GM21529 (cell line): ENCODE measurements at regions not wholly inside any gene's neighbourhood (a gene's known extent, or its start where the extent isn't known, plus 50 kb on each side); places are given as distances from the start of the nearest gene placed in this dataset.
"Not testable (repeated sequence)": the region's sequence is repeated elsewhere in the genome, so short reads cannot be mapped to it uniquely, and the experiment has no call there.

Source experiments
- ATAC-seq: cut with Tn5 transposase; IDR thresholded peaks from one replicate; pipeline ENCODE4 v1.9.1; 2021; ENCODE audit not compliant: unreplicated experiment

- ATAC-seq = no peak
Measured at GRCh38 chr6:139713424-139713823, 339.0 kb upstream of the CITED2 start.

- ATAC-seq = no peak
Measured at GRCh38 chr6:139712830-139713229, 338.4 kb upstream of the CITED2 start.

DNA sequence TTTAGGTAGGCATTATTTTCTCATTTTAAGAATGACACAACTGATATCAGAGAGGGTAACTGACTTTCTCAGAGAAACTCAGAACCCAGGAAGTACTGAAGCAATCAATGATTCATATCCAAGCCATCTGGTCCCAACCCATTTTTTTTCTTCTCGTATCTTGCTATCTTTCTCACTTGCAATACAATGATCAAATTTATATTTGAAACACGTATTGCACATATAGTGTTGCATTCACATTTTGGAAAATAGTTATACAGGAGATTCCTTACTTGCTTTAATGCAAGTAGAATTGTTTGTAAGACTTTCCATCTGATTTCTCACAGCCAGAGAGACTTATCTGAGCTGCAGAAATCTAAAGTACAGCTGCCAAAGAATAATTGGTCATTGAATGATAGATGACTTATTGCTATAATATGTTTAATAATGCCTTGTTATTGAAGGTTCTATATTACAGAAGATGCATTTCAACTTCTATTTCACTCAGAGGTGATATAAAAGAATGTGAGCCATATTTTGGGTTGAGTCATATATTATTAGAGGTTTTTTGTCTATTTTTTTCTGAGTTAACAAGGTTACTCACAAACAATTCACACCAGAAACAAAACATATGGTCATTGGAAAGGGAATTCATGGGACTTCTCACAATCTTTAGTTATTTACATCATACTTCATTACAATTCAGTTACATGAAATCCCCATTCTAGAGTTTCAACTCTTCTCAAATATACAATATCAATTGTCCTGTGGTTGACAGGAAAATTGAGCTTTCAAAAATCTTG lies 337.5 kb upstream of the CITED2 start:
- no peak for ATAC-seq

DNA sequence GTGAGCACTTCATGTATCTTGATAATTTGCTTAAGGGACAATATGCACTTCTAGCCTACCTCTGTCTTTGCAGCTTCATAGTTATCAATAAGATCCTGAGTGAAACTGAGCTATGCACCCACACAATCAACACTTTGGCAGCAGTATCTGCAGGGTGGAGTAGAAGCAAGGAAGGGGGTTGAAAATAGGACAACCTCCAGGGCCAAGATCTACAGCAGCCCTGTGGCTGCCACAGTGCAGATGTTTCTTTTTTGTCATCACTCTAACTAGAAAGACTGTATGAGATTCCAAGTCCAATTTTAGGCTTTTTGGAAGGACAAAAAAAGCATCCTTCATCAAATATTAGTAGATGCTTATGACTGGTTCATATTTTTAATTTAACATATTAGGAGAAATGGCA lies 336.1 kb upstream of the CITED2 start:
- ATAC-seq = no peak

DNA sequence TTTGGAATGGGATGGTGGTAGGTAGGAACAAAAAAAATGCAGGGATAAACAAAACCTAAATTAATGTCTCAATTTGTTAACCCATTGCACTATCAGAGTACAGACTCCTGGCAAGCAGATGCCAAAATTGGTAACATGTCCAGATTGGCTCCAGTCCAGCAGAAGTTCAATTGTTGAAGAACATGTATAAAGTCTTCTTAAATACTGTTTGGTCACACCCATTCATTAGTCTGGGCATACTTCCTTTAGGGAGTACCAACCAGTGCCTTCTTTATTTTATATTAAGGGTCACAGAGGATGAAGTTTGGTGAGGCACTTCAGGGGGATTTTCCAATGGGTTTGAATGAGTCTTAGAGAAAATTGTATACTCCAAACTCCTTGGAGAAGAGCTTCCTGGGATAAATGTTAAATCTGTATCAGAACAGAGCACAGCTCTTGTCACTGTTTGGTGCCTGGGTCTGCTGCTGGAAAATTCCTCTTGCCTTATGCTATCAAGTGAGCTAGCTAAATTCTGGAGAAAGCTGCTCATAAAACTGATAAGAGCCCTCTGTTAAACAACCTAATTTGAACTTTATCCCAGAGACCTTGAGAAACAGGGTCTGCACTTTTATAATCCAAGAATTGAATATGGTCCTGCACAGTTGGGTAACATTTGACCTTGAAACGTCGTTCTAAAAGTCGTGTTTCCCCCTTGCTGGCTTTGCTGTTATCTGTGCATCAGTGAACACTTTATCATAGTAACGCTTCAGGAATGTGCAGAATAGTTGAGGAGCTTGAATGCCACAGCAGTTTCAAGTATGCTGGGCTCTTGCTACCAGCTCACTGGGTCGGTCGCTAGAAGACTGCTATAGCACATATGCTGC lies 334.1 kb upstream of the CITED2 start:
- no peak for ATAC-seq

DNA sequence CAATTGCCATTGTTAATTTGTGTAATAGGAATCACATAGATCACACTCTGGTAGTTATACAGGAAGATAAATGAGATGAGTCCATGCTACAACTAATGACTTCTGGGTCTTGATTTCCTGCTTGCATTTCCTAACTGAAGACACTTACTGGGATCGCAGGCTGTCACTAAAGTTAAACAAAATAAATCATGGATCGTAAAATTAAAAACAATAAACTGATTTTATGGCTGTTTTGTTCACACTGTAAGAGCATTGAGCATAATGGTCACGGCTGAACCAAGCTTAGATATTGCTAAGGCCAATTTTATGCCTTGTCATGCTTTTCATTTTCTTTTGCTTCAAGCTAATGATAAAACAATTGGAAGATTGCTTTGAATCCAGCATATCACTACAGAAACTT lies 332.5 kb upstream of the CITED2 start:
- ATAC-seq = no peak

DNA sequence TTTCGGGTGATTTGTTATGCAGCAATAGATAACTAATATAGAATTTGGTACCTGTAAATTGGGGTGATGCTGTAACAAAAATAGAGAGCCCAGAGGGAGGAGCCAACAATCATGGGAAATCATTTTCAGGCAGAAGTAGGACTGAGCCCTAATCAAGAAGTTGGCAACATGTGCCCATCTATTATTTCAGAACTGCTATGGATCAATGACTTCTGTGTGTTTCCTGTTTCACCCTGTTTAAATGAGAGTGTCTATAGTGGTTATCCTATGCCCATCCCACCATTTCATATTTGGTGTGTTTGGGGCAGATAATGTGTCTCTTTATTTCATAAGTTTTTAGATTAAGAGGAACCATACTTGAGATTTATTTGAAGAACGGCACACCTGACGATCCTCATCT lies 330.8 kb upstream of the CITED2 start:
- ATAC-seq = no peak

GRCh38 chr6:139703780-139704179 lies 329.3 kb upstream of the CITED2 start:
- no peak for ATAC-seq

DNA sequence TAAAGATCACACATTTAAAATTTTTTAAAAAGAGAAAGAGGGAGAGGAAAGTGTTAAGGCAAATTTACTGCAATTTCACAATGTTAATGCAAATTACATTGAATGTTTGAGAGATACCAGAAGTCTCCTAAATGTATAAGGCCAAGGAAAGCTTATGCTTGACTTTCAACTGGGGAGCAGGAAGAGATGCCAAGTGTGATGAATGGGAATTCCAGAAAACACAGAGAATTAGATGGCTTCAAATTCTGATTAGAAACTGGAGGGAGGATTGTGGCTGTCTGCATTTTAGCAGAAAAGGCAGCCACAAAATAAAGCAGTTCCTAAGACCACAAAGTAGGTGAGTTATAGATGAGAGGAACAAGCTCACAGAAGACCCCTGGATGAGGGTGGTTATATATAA lies 328.3 kb upstream of the CITED2 start:
- no peak for ATAC-seq

- ATAC-seq = no peak
Measured at GRCh38 chr6:139701695-139702094, 327.2 kb upstream of the CITED2 start.

- ATAC-seq = no peak
Measured at GRCh38 chr6:139701003-139701402, 326.6 kb upstream of the CITED2 start.

DNA sequence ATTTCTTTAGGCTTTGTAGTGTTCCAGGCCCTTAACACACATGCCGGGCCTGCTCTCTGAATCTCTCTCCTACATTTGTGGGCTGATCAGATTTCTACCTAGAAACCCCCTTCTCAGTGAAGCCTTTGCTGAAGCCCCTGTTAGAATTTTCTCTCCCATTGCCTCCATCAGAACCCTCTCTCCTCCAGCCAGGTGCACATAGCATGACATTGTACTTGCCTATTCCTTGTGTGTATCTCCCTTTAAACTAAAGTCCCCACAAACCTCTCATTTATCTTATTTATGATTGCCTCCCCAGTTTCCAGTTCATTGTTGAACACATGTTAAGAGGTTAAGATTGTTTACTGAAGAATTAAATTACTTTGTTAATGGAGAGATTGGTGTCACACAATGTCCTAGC lies 325.5 kb upstream of the CITED2 start:
- ATAC-seq = no peak

DNA sequence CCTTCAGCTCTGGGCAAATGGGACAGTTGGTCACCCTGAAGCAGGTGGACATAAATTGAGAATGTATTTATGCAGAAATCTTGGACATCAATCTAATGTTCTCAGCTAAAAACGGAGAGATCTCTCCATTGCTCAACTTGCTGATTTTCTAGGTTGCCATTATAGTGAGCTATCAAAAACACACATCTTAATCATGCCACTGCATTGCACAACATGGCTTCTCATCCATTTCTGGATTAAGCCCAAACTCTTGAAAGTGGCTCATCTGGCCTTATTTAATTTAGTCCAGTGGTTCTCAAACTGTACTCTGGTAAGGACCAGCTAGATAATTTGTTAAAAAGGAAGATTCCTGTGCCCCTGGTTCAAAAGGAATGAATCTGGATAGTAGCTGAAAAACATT lies 324.9 kb upstream of the CITED2 start:
- no peak for ATAC-seq

DNA sequence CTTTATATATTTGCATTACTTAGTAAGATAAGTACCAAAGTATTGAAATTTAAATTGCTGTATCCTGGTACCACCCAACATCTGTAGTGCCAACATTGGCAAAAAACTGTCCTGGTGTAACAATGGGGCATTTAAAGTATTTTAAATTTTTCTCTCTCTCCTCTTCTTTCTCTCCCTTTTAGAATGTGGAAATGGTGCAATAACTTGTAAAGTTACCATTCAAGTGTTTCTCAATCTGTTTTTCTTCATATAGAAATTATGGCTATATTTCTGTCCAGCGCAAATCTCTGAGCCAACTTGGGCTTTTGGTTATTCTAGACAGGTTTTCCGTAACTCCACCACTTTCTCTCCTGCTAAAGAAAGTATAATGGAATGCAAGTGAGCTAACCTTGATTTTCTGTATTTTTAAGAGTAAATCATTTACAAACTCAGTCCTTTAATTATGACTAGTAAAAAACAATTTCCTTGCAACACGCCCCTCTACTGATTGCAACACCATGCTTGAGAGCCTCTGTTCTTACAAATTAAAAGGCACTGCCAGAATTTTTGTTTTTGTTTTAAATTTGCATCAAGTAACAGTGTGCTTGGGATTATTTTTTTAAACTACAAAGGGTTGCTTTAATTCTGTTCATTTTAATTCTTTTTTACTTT lies 324.2 kb upstream of the CITED2 start:
- ATAC-seq = no peak

- ATAC-seq = not testable (repeated sequence)
Measured at GRCh38 chr6:139697856-139698255, 323.4 kb upstream of the CITED2 start.

GRCh38 chr6:139696991-139697390 lies 322.5 kb upstream of the CITED2 start:
- ATAC-seq = not testable (repeated sequence)

DNA sequence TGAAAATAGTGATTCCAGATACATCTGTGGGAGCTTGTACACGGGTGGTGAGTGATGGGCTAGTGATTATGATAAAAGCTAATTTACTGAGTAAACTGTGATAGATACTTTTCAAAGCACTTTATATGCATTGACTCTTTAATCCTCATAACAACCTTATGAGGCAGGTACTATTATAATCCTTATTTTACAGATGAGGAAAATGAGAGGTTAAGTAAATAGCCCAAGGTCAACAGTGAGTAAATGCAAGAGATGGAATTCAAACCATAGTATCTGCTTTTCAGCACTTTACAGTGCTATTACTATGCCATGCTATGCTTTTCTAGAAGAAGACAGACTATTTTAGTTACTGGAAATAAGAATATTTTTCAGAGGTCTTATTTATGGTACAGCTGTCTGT lies 320.9 kb upstream of the CITED2 start:
- no peak for ATAC-seq

DNA sequence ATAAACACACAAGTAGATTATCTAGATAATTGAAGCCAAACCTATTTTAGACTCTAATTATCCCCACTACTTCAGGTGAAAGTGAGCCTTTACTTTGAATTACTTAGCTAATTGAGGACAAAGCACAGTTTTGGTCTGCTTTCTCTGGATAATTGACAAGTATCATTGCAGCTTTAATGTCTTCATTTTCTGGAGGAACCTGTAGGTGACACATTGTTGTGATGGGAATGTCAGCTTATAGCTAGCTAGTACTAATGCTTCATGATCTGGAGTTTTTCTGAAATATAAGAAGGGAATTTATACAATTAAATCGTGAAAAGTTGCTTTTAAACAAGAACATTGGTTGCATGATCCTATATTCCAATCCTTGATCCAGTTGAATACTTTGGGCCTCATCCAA lies 319.3 kb upstream of the CITED2 start:
- ATAC-seq = no peak

GRCh38 chr6:139690007-139690406 lies 315.6 kb upstream of the CITED2 start:
- ATAC-seq = no peak

DNA sequence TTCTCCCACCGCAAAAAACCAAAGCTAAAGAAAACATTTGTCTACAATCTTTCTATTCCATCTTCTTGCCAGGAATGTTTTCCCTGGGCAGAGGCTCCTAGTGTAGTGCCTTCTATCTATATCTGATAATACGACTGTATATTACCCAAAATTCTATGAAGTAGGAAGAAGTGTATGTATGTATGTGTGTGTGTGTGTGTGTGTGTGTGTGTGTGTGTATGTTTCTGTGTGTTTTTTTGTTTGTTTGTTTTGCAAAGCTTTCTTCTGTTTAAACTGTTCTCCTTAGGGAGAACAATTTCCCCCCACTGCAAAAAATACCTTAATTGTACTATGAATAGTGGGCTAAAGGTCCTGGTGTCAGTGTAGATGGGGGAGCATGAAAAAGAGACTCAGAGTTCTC lies 312.6 kb upstream of the CITED2 start:
- no peak for ATAC-seq

GRCh38 chr6:139686308-139686707 lies 311.9 kb upstream of the CITED2 start:
- no peak for ATAC-seq

GRCh38 chr6:139685009-139685408 lies 310.6 kb upstream of the CITED2 start:
- no peak for ATAC-seq
